Endodermal cell (in vitro differentiated cells): ENCODE measurements at regions not wholly inside any gene's neighbourhood (a gene's known extent, or its start where the extent isn't known, plus 50 kb on each side); places are given as distances from the start of the nearest gene placed in this dataset.

Experiments used
- DNase-seq: peaks from one replicate; pipeline ENCODE4 v3.0.0-alpha.2; 2017
- H3K27ac ChIP-seq: 2 replicates; pipeline ENCODE4 v1.5.1; 2013; ENCODE audit warnings: mild to moderate bottlenecking, low read depth, low read length, moderate library complexity
- H3K27me3 ChIP-seq: 2 replicates; pipeline ENCODE4 v1.6.1; 2013; ENCODE audit warnings: mild to moderate bottlenecking, low read length, moderate library complexity; ENCODE audit not compliant: insufficient read depth, control insufficient read depth, poor library complexity, severe bottlenecking
- H3K36me3 ChIP-seq: 2 replicates; pipeline ENCODE4 v1.7.0; 2013; ENCODE audit warnings: mild to moderate bottlenecking, low read length, moderate library complexity; ENCODE audit not compliant: control insufficient read depth, insufficient read depth
- H3K4me1 ChIP-seq: one replicate; pipeline ENCODE4 v1.7.0; 2013; ENCODE audit warnings: low read length; ENCODE audit not compliant: control insufficient read depth, insufficient read depth
- H3K4me3 ChIP-seq: 2 replicates; pipeline ENCODE4 v1.5.1; 2013; ENCODE audit warnings: mild to moderate bottlenecking, low read length, moderate library complexity
- H3K9ac ChIP-seq: 2 replicates; pipeline ENCODE4 v1.6.1; 2013; ENCODE audit warnings: mild to moderate bottlenecking, low read length, moderate library complexity; ENCODE audit not compliant: poor library complexity, severe bottlenecking; ENCODE audit errors: extremely low read depth
- H3K9me3 ChIP-seq: 2 replicates; pipeline ENCODE4 v1.6.1; 2013; ENCODE audit warnings: mild to moderate bottlenecking, low read length, moderate library complexity; ENCODE audit not compliant: control insufficient read depth
- H3K27ac Mint-ChIP-seq: 2 replicates; pipeline ENCODE4 v1.8.0; 2020; ENCODE audit warnings: mixed read lengths
- H3K27me3 Mint-ChIP-seq: 2 replicates; pipeline ENCODE4 v1.8.0; 2021; ENCODE audit warnings: mild to moderate bottlenecking, mixed read lengths; ENCODE audit not compliant: insufficient read depth
- H3K36me3 Mint-ChIP-seq: 2 replicates; pipeline ENCODE4 v1.8.0; 2020; ENCODE audit warnings: low read depth, mixed read lengths
- H3K4me1 Mint-ChIP-seq: 2 replicates; pipeline ENCODE4 v1.8.0; 2020; ENCODE audit warnings: mixed read lengths
- H3K4me3 Mint-ChIP-seq: 2 replicates; pipeline ENCODE4 v1.8.0; 2020; ENCODE audit warnings: mild to moderate bottlenecking, moderate library complexity, mixed read lengths
- H3K9me3 Mint-ChIP-seq: 2 replicates; pipeline ENCODE4 v1.8.0; 2020; ENCODE audit warnings: mild to moderate bottlenecking, mixed read lengths
- WGBS, 2 experiments: methylation state at CpG; one replicate each; pipeline versions ENCODE4 v1.1.5 to v1.1.7; 2013; ENCODE audit warnings: missing lambda C conversion rate in 2 of 2, mixed read lengths in 1 of 2; ENCODE audit not compliant: insufficient coverage in 1 of 2, insufficient read length in 1 of 2; 5-methylcytosine and 5-hydroxymethylcytosine counted together
- TF ChIP-seq, protein P1 (sequence below): fragments of 200-600 bp; sonication (generic); conservative IDR thresholded peaks from 2 replicates; pipeline ENCODE4 v1.5.0; 2021; ENCODE audit warnings: antibody characterized with exemption, mild to moderate bottlenecking

DNA sequence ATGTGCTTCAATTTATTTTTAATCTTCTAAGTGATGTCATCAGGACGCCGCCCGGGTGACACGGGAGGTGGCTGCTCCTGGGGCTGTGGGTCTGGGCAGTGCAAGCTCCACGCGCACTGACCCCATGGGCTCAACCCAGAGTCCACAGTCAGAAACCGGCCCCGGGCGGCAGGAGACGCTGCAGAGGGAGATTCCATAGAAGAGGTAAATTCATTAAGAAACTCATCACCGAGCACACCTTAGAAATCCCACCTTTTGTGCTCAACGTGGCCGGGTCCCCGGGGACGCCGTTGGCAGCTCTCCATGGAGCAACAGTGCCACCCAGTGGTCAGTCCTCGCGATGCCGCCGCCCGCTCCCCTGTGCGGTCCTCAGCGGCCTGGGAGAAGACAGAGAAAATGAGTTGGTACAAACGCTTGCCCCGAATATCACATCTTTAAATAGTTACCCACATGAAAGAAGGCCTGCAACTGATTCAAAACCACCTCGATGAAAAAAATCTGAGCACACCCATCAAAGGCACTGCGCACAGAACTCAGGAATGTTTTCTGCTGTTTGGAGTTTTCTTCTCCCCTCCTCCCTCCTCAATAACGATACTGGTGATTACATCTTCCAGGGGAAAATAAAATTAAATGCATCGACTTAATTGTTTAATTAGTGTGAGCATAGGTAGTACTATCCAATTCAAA lies 92.6 kb downstream of the CMPK2 start:
- peak; percentile 96 for DNase-seq
- Mint-ChIP-seq H3K4me3 (peak overlapping the region; percentile 38), H3K27ac (peak overlapping the region; percentile 42)

DNA sequence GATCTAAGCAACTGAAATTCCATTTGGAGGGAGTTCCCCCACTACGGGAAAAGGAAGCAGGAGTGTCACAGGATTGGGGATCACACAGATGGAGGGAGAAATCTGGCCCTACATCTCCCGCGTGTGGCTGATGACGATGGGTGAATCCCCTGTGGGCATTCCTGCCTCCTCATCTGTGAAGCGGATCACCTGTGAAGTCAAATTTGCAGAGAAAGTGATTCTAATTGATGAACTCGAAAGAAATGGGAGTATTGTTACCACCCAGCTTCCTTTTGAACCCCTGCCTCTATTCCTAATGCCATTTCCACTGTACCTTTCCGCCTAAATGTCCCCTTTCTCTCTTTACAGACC lies 92.0 kb downstream of the CMPK2 start:
- no peaks in the 10 kb centered on the region for H3K36me3 Mint-ChIP-seq
- DNase-seq, result no peak
- TF ChIP-seq, protein P1, sequence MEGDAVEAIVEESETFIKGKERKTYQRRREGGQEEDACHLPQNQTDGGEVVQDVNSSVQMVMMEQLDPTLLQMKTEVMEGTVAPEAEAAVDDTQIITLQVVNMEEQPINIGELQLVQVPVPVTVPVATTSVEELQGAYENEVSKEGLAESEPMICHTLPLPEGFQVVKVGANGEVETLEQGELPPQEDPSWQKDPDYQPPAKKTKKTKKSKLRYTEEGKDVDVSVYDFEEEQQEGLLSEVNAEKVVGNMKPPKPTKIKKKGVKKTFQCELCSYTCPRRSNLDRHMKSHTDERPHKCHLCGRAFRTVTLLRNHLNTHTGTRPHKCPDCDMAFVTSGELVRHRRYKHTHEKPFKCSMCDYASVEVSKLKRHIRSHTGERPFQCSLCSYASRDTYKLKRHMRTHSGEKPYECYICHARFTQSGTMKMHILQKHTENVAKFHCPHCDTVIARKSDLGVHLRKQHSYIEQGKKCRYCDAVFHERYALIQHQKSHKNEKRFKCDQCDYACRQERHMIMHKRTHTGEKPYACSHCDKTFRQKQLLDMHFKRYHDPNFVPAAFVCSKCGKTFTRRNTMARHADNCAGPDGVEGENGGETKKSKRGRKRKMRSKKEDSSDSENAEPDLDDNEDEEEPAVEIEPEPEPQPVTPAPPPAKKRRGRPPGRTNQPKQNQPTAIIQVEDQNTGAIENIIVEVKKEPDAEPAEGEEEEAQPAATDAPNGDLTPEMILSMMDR, result no peak
- H3K4me3 Mint-ChIP-seq, result no peak overlapping the region
- peaks cover 4% of the 10 kb centered on the region for H3K9me3 Mint-ChIP-seq
- WGBS, 2 experiments, result 89 to 90% methylated on average over 6 to 7 of the region's 7 CpGs
- H3K36me3 ChIP-seq, result no peaks in the 10 kb centered on the region
- H3K27ac ChIP-seq, result no peak overlapping the region
- H3K4me1 ChIP-seq, result no peaks in the 10 kb centered on the region
- H3K9ac ChIP-seq, result no peak overlapping the region
- no peak overlapping the region for H3K4me3 ChIP-seq
- no peaks in the 10 kb centered on the region for H3K9me3 ChIP-seq
- H3K27me3 Mint-ChIP-seq, result peaks cover 10% of the 10 kb centered on the region
- H3K27me3 ChIP-seq, result no peaks in the 10 kb centered on the region
- H3K27ac Mint-ChIP-seq, result no peak overlapping the region
- peaks cover 13% of the 10 kb centered on the region for H3K4me1 Mint-ChIP-seq

More for the DNA sequence above, 92.6 kb downstream of the CMPK2 start:
- H3K36me3 Mint-ChIP-seq, result no peaks in the 10 kb centered on the region
- no peaks in the 10 kb centered on the region for H3K36me3 ChIP-seq
- H3K4me3 ChIP-seq, result no peak overlapping the region
- no peak overlapping the region for H3K9ac ChIP-seq
- H3K4me1 Mint-ChIP-seq, result peaks cover 13% of the 10 kb centered on the region
- no peaks in the 10 kb centered on the region for H3K9me3 ChIP-seq
- no peaks in the 10 kb centered on the region for H3K27me3 ChIP-seq
- H3K4me1 ChIP-seq, result no peaks in the 10 kb centered on the region
- TF ChIP-seq, protein P1, result peak; percentile 98
- H3K27ac ChIP-seq, result peak overlapping the region; percentile 90
- 25 to 51% methylated on average over 7 to 29 of the region's 29 CpGs for WGBS, 2 experiments
- peaks cover 10% of the 10 kb centered on the region for H3K27me3 Mint-ChIP-seq
- H3K9me3 Mint-ChIP-seq, result peaks cover 4% of the 10 kb centered on the region

DNA sequence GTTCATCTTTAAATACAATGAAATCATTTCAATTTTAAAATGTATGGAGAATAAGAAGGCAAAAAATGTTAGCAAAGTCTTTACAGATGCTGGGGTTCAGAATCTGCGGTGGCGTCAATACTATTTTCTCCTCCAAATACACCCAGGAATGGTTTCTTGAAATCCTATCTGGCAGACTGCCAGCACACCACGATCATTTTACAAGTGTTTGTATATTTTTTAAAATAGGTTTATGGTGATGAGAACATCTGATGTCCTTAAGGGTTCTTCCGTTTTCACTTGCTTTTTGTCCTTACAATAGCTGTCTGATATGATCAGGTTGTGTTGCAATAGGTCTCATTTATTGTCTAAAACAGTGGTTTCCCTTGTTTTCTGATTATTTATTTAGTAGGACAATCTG lies 89.6 kb downstream of the CMPK2 start:
- Mint-ChIP-seq H3K9me3 (peaks cover 4% of the 10 kb centered on the region), H3K4me1 (peaks cover 13% of the 10 kb centered on the region), H3K27ac (no peak overlapping the region), H3K4me3 (no peak overlapping the region), H3K27me3 (peaks cover 10% of the 10 kb centered on the region), H3K36me3 (no peaks in the 10 kb centered on the region)
- Histone ChIP-seq H3K36me3 (no peaks in the 10 kb centered on the region), H3K4me3 (no peak overlapping the region), H3K4me1 (no peaks in the 10 kb centered on the region), H3K9me3 (no peaks in the 10 kb centered on the region), H3K27ac (no peak overlapping the region), H3K9ac (no peak overlapping the region), H3K27me3 (no peaks in the 10 kb centered on the region)
- no peak for DNase-seq
- 98% methylated on average over 4 of the region's 4 CpGs; no CpG with 5 or more reads in 1 of the 2 experiments for WGBS, 2 experiments
- TF ChIP-seq, protein P1, result no peak
